ENCODE measurements at regions not wholly inside any gene's neighbourhood (a gene's known extent, or its start where the extent isn't known, plus 50 kb on each side); places are given as distances from the start of the nearest gene placed in this dataset.

GRCh38 chr3:159800434-159801155 lies 188.0 kb upstream of the IL12A start:
- no peak for DNase-seq

DNA sequence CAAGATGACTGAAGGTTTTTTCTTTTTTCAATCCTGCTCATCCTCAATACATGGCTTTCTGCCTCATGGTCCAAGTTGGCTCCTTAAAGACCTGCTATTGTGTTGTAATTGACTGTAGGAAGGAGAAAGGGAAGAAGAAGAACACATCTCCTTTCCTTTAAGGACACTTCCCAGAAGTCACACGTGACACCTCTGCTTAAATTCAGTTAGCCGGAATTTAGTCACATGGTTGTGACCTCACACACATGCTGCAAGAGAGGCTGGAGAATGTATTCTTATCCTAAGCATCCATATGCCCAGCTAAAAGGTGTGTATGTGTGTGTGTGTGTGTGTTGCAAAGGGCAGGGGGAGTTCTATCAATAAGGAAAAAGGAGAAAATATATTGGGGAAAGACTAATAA lies 185.8 kb upstream of the IL12A start:
- DNase-seq, result no peak

DNA sequence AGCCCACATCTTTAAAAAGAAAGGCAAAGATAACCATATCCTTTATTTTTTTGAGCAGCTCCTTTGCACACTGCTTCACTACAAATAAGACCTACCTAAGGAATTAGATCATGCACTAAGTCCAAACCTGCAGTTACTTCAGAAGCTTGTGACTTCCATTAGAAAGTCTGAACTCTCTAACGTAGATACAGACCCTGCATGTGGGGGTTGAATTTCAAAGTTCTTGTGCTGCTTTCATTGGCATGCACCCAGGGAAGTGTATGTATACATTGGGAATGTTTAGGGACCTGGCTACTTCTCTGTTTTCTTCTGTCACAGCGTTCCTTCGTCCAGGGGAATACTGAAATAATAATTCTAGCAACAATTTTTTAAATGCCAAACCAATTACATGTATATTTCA lies 185.2 kb upstream of the IL12A start:
- DNase-seq, result no peak

DNA sequence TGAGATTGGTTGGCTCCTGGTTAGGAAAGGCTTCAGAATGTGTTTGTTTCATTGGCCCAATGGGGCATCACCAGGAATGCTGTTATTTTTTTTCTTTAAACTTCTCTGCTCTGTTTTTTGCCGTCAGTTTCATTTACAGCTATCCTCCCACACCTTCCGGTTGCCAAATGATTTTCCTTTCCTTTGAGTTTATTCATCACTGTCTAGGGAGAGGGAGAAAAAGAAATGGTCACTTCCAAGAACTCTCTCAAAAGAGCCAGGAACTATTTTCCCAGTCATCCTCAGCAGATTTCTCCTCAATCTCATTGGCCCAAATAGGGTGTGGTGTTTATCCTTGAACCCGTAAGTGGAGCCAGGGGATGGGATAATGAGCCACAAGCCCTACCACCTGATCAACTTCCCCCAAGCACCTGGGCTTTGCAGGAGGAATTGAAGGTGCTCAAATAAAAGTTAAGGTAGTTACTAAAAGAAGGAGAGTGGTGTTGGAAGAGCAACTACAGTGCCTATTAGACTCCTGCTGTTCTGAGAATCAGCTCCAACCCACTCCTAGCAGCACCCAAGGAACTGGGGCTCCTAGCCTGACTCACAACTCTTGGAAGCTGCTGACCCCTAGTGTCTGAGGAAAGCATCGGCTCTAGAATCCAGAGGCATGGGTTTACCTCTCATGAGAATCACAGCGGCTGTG lies 183.8 kb upstream of the IL12A start:
- DNase-seq, result peak; percentile 74 to 88

DNA sequence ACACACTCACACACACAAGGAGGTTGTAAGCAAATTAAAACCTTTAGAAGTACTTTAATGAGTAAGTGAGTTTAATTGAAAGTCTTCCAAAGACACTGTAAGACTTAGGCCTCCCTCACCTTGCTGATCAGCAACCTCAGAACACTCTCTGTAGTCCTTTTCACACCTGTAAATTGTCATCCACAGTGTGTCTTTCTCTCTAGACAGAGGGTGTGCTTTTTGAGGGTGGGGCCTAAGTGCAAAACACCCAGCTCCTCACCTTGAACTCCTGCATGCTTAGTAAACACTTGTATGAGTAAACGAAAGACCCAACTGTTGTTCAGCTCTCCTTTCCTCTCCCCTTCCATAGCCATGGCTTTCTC lies 183.2 kb upstream of the IL12A start:
- DNase-seq, result no peak

- peak in 1 of 2 experiments; percentile 28 for DNase-seq
These were observed 182.2 kb upstream of the IL12A start for GRCh38 chr3:159806412-159806811.

GRCh38 chr3:159807137-159808040 lies 181.2 kb upstream of the IL12A start:
- no peak for DNase-seq

DNA sequence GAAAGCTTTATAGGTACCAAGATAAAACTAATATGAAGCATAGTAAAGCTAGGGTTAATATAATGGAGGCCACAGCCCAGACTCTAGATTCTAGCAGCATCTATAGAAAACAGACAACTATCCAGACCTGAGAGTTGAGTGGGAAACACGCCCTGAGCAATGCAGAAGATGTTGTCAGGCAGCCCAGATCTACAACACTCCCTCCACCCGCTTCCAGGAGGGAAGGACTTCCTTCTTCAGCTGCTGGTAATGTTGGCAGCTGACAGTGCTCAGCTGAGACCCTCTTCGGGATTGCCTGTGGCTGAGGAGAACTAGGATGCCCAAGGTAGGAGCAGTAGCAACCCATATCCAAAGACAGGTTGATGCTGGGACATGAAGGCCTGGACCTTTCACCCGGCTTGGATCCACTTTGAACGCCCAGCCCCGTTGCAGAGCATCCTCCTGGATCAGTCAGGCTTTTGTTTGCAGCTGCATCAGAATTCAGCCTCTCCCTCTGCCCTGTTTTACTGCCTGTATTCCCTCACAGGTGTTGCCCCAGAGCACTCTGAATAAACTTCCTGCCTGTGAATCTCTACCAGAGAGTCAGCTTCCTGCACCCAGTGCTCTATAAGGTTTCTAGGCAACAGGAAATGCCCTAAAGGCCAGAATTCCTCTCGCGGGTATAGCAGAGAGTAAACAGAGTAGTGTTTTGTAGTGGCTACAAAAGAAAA lies 174.7 kb upstream of the IL12A start:
- DNase-seq, result no peak

DNA sequence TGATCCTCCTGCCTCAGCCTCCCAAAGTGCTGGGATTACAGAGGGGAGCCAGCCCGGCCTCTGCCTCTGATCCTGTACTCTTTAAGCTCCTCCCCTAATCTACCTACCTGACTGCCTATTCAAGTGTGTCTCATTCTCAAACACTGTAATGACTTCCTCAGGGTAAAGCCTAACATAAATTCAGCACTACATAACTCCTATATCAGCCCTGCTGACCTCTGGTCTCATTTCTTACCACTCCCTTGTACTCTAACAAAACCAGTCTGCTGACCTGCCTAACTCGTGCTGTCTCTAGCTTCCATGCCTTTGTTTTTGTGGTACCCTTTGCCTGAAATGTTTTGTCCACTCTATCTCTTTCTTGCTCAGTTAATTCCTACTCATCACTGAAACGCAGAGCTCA lies 172.1 kb upstream of the IL12A start:
- DNase-seq, result no peak

DNA sequence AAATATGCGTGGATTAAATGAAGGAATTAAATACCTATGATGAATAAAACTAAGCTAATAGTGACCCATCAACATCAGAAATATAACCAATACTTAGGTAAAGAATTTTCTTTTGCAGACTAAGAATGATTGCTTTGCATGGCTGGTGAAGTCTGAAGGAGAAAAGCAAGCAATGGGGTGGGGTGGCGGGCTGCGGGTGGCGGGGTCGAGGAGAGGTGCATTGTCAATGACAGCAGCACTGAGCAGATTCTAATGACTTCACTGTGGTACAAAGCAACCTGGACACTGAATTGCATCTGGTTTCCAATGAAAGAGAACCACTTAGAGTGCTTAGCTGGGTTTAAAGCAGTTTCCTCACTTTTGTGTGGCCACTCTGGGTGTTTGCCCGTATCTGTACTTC lies 171.5 kb upstream of the IL12A start:
- no peak for DNase-seq

DNA sequence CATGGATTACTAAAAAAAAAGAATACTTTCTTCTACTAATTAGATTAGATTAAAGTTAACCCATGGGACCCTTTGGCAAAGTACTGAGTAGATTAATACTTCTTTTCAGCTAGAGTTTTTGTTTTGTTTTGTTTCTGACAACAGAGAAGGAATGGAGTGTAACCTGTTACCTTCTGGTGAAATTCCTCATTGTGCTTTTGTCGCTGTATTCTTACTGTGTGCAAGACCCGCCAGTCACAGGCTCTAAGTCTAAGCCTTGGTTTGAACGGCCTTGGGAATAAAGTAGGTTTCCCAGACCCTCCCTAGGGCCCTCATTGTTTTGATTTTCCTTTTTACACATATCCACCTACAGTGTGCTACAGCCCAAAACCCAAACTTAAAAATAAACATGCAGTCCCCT lies 171.1 kb upstream of the IL12A start:
- no peak for DNase-seq

- peak; percentile 53 for DNase-seq
These were observed 170.2 kb upstream of the IL12A start for GRCh38 chr3:159818399-159818798.

DNA sequence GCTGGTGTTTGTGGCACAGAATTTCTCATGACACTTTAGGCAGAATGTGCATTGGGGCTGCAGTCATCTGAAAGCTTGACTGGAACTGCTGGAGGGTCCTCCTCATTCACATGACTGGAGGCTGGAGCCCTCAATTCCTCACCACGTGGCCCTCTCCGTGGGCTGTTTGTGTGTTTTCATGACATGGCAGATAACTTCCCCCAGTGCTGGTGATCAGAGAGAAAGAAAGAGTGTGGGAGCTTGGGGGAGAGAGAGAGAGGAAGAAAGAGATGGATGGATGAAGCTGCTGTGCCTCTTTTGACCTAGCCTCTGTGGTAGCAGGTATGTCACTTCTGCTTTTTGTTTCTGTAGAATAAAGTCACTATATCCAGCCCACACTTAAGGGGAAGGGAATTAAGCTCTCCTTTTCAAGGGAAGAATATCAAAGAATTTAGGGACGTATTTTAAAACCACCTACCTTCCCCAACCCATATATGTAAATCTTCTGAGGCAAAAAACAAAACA lies 169.6 kb upstream of the IL12A start:
- no peak for DNase-seq

- DNase-seq, result peak in 1 of 2 experiments; percentile 24
These were observed 169.0 kb upstream of the IL12A start for GRCh38 chr3:159819676-159820075.

DNA sequence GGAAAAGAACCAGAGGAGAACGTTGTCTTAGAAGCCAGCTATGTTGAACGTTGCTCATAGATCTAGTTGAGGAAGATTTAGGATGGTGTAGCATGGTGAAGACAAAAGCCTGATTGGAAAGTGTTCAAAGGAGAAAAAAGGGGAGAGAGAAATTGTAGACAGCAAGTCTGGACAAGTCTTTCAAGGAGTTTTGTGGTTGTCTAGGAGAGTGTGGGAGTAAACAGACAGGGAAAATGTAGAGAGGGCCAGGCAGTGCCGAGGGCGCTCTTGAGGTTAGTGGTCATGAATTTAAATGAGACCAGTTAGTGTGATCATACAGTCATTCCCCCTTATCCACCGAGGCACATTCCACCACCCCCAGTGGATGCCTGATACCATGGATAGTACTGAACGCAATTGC lies 167.5 kb upstream of the IL12A start:
- no peak for DNase-seq

- DNase-seq, result no peak
These were observed 166.9 kb upstream of the IL12A start for GRCh38 chr3:159821736-159822135.

- DNase-seq, result no peak
These were observed 164.9 kb upstream of the IL12A start for GRCh38 chr3:159823780-159824179.

DNA sequence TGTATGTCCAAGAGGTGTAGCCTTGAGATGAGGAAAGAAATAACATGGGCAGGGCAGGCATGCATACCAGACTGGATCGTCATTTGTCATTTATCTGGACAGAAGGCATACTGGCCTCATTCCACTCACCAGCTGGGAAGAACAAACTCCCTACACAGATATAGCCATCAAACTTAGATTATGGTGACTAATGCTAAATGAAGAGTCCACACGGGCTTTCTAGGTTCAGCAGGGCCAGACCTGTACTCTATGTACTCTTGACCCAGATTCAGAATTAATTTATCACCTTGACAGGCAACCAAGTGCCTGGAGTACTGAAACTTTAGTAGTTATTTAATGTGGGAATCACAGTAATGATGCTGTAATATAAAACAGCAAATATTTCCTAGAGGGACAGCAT lies 164.3 kb upstream of the IL12A start:
- peak in 1 of 2 experiments; percentile 28 for DNase-seq

DNA sequence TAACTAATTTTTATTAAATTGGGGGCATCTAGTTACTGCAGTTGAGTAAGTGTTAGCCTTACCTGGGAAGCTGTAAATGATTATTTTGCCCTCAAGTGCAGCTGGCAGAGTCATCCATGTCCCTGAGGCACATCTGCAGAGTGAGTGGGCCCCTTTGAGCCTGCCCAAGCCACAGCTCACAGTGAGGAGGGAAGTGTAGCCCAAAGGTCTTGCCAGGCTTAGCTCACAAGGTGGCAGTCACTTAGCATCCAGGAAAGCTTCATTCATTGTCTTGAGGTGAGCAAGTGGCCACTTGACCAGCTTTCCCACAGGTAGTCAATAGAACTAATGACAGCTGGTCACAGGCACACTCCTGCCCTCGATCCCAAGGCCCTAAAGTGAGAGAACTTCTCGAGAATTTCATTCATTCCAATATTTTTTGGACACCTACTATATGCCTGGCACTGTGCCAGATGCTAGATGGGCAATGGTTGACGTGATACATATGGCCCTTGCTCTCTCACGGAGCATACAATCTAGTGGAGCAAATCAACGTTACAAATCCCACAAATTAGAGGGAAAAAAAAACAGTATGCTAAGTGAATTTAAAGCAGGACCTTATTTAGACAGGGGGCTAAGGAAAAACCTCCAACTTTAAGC lies 163.3 kb upstream of the IL12A start:
- peak; percentile 7 to 64 for DNase-seq

GRCh38 chr3:159828542-159828943 lies 160.1 kb upstream of the IL12A start:
- peak; percentile 32 to 78 for DNase-seq

DNA sequence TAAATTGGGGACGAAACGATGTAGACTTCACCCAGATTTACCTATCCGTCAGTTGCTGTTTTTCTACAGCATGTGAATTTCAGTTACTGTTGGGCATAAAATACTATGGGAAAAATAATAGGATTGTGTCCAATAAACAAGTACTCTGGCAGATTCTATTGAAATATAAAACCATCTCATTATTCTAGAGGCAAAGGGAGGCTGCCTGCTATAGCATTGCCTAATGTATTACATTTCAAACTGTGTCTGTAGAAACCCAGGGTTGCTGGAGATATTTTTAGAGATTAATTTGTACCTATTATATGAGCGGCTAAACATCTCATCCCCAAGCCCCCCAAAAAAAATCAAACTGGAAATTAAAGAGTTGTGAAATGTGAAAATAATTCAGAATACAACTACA lies 159.6 kb upstream of the IL12A start:
- DNase-seq, result peak in 1 of 2 experiments; percentile 59

GRCh38 chr3:159829539-159830227 lies 159.0 kb upstream of the IL12A start:
- DNase-seq, result peak; percentile 89 to 94
